ENCODE measurements at regions not wholly inside any gene's neighbourhood (a gene's known extent, or its start where the extent isn't known, plus 50 kb on each side); places are given as distances from the start of the nearest gene placed in this dataset.
A peak's percentile ranks its signal among the peaks of the same experiment; 100 is the strongest.

DNA sequence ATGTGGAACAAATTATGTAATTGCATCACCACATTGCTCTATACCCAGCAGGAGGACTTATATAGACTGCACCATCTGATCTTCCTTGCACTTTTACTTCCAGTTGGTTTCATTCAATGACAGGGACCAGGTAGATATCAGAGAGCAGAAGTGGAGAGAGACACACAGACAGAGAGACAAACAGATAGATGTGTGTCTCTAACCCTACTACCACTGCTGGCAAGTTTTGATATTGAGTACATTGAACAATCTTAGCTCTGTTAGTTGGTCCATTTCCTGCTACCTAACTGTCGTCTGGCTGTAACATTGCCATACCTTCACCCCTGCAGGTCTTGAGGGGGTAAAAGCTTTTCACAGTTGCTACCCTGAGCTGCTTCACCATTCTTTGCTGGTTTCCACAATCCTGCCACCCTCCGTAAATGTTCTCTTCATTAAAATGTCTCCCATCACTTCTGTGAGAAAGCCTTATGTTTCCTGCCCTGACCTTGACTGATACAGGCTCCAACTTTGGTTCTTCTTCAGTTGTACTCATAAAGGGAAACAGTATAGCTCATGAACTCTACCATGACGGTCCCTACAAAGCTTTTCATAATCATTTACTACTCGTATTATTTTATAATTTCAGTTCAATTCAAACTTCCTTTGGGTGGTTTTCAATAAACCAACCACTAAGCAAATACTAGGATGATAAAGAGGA, 62.3 kb upstream of the ITGA4 start:
- DNase-seq, result no peak

DNA sequence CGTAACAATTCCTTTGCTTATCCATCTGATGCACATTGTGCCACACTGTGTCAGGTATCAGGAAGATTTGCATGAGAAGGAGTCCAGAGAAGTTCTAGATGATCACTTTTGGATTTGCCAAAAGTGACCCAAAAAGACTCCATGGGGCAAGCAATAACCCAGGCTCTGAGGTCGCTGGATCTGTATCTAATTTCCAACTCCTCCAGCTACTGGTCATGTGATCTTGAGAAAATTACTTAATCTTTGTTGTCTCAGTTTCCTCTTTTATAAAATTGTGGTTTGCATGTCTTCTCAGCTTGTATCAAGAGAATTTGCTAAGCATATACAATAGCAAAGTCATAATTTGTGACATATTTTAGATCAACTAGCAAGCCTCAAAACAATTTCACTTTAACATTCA, 61.3 kb upstream of the ITGA4 start:
- peak; percentile 52 for DNase-seq

DNA sequence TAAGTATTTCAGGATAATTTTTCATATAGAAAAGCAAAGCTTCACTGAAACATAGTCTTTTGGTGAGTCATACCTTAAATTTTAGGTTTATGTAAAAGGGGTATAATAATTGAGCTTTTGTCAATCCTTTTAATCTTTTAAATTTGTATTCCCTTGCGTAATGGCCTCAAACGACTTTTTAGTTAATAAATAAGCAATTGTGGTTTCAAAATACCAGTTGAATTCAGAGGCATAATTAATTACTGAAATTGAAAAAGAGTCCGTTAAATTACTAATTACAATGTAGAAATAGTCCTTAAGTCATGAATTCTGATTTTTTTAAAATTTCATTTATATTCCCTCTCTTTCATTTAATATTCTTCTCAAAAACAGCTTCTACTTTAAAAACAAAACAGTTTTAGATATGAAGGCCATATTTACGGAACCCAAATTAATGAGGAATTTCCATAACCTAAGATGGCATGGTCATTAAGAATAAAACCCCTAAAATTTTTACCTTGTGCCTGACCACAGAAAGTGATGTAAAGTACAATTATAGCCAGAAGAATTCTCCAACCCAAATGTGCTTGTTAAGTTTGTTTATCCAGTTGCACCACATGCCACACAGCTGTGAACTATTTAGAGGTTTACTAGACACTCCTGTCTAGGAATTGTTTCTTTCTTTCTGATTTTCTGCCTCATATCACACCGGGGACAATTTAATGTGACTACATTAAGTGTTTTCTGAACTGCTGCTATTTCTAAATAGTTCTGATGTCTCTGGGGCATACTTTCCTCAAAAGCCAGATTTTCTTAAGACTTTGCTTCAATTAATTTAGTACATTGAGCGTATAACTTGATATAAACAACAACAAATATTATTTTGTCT, 60.7 kb upstream of the ITGA4 start:
- peak; percentile 29 for DNase-seq

DNA sequence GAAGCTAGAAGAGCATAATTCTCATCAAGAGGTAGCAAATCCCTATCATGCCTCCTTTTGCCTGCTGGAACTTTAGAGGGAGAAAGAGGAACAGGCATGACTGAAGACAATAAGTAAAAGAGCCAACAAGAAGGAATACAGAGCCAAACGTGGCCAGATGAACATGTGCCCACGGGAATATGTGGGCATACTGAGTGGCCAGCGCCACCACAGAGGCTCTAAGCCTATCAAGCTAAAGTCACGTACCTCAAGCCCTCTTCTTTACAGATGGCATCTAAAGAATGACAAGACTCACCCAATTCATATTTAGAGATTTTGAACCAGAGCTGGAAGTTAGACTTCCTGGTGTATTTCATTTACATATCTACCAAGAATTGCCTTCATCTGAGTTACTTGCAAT, 59.9 kb upstream of the ITGA4 start:
- DNase-seq, result no peak

DNA sequence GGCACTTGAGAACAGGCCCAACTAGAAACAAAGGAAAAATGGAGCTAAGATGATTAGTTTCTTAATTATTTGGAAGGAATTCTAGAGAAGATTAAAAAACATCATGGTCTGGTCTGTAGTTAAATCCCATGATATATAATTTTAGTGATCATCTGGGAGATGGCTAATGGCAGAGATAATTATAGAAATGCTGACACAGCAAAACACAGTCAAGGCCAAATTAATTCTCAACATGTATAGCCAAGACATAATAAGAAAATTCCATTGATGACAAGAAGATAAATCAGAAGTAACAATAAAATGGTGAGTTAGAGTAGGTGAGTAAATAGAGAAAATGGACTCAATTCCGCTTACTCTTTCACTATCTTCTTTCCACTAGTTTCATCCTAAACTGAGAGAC, 59.2 kb upstream of the ITGA4 start:
- no peak for DNase-seq

DNA sequence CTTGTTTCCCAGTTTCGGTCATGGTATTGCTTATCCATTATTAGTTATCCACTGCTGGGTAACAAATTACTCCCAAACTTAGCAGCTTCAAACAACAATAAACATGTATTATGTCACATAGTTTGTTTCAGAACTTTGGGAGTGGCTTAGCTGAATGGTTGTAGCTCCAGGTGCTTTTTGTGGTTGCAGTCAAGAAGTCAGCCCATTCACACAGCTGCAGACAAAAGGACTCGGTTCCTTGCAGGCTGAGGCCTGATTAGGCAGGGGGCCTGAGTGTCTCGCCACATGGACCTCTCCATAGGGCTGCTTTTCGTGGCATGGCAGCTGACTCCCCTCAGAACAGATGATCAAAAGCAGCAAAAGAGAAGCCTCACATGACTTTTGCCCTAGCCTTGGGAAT, 58.2 kb upstream of the ITGA4 start:
- DNase-seq, result no peak

DNA sequence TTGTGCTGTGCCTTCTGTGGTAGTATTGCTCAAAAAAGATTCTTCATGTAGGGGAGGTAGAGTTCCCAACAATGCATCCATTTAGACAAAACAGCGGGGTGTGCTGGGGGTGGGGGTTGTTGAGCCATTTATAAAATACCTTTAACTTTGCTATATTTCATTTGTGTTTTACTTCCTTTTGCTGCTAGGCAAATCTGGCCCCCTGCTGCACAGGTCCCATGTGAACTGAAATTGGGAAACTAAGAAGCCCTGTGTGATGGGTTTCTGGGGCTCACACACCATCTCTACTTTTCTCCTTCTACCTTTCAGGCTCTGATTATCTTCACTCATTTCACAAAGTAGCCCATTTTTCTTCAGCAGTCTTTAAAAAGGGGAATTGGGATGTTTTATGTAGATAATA, 52.7 kb upstream of the ITGA4 start:
- DNase-seq, result no peak

DNA sequence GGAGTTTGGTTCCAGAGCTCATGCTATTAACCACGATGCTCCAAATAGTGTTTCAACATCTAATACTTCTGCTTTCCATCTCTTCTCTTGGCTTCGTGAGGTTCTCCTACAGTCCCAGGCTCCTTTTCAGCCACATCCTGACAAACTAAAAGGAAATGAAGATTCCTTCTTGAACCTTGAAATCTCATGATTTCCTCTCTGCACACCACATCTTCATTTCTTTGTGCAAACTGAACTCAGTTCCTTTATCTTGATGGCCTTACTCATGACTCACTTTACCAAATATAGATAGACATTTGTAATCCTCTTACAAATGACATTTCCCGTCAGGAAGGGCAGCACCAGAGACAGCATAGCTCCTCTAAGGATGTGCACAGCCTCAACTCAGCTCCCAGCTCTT, 50.0 kb upstream of the ITGA4 start:
- DNase-seq, result no peak

Measured in fibroblast of skin of scalp (primary cell).